IMR-90 (cell line): ENCODE measurements at regions not wholly inside any gene's neighbourhood (a gene's known extent, or its start where the extent isn't known, plus 50 kb on each side); places are given as distances from the start of the nearest gene placed in this dataset.

Experiments
- ATAC-seq: fragments of 200-7000 bp; cut with Tn5 transposase; 2 replicates; pipeline ENCODE4 v1.9.1; 2020; ENCODE audit warnings: low read depth, mild to moderate bottlenecking, moderate library complexity
- BruUV-seq: library from RNA; stranded (reverse); fragments of 400-500 nt; replicated peaks from 2 replicates; lab custom pipeline; 2021; lab: Mats Ljungman, UMichigan
- CTCF ChIA-PET: fragments of 300-600 bp; formaldehyde crosslinking; extraction: SDS; loops from one replicate; lab custom pipeline; 2021; ENCODE audit warnings: antibody characterized with exemption; lab: Yijun Ruan, JAX
- POLR2A ChIA-PET: fragments of 300-600 bp; sonication (Branson Sonifier 250); formaldehyde crosslinking; loops from one replicate; lab custom pipeline; 2022; ENCODE audit warnings: antibody characterized with exemption; ENCODE audit not compliant: unreplicated experiment; lab: Charles Lee
- DNase-seq: peaks from one replicate; pipeline ENCODE4 v3.0.0; 2013
- H2AFZ ChIP-seq: replicated peaks from 2 replicates; pipeline ENCODE3; 2013; ENCODE audit warnings: low read length, mild to moderate bottlenecking; ENCODE audit not compliant: poor library complexity
- H2AK5ac ChIP-seq: 2 replicates; pipeline ENCODE4 v1.6.1; 2013; ENCODE audit warnings: low read depth, low read length, inconsistent platforms
- H2AK9ac ChIP-seq: replicated peaks from 2 replicates; pipeline ENCODE3; 2013; ENCODE audit warnings: mild to moderate bottlenecking, low read depth, low read length, moderate library complexity; ENCODE audit not compliant: poor library complexity
- H2BK120ac ChIP-seq: 2 replicates; pipeline ENCODE4 v1.6.1; 2013; ENCODE audit warnings: low read depth, low read length, inconsistent platforms
- H2BK15ac ChIP-seq: 3 replicates; pipeline ENCODE4 v1.6.1; 2013; ENCODE audit warnings: low read depth, low read length, inconsistent platforms
- H2BK20ac ChIP-seq: 2 replicates; pipeline ENCODE4 v1.6.1; 2013; ENCODE audit warnings: low read depth, mild to moderate bottlenecking, inconsistent platforms, low read length, moderate library complexity
- H2BK5ac ChIP-seq: 2 replicates; pipeline ENCODE4 v1.6.1; 2013; ENCODE audit warnings: mild to moderate bottlenecking, low read depth, low read length, inconsistent platforms; ENCODE audit not compliant: poor library complexity, severe bottlenecking
- H3K14ac ChIP-seq: replicated peaks from 2 replicates; pipeline ENCODE4 v1.6.1; 2013; ENCODE audit warnings: low read depth, low read length, inconsistent platforms
- H3K18ac ChIP-seq: 2 replicates; pipeline ENCODE4 v1.6.1; 2013; ENCODE audit warnings: low read depth, low read length, control low read depth
- H3K23ac ChIP-seq: 2 replicates; pipeline ENCODE4 v1.6.1; 2013; ENCODE audit warnings: low read depth, low read length, inconsistent platforms
- H3K27ac ChIP-seq: 2 replicates; pipeline ENCODE4 v1.5.1; 2013; ENCODE audit warnings: mild to moderate bottlenecking, control low read depth, low read length; ENCODE audit not compliant: insufficient read depth
- H3K27me3 ChIP-seq: 2 replicates; pipeline ENCODE4 v1.6.1; 2013; ENCODE audit warnings: low read length; ENCODE audit not compliant: control insufficient read depth, insufficient read depth
- H3K36me3 ChIP-seq: 2 replicates; pipeline ENCODE4 v1.6.1; 2013; ENCODE audit warnings: low read length, mixed read lengths; ENCODE audit not compliant: control insufficient read depth, insufficient read depth
- H3K4ac ChIP-seq: 2 replicates; pipeline ENCODE4 v1.6.1; 2013; ENCODE audit warnings: low read depth, low read length, inconsistent platforms
- H3K4me1 ChIP-seq: 2 replicates; pipeline ENCODE4 v1.6.1; 2013; ENCODE audit warnings: low read length, mixed read lengths; ENCODE audit not compliant: control insufficient read depth, insufficient read depth
- H3K4me2 ChIP-seq: 2 replicates; pipeline ENCODE4 v1.6.1; 2013; ENCODE audit warnings: low read depth, mild to moderate bottlenecking, control low read depth, low read length, moderate library complexity
- H3K4me3 ChIP-seq: 2 replicates; pipeline ENCODE4 v1.5.1; 2013; ENCODE audit warnings: low read depth, mild to moderate bottlenecking, control low read depth, low read length, moderate library complexity; ENCODE audit not compliant: insufficient read depth
- H3K56ac ChIP-seq: 2 replicates; pipeline ENCODE4 v1.6.1; 2013; ENCODE audit warnings: low read length, inconsistent platforms; ENCODE audit not compliant: insufficient read depth; ENCODE audit errors: extremely low read depth
- H3K79me1 ChIP-seq, 2 experiments: 2 replicates each; pipeline ENCODE4 v1.6.1; 2013; ENCODE audit warnings: low read length in 2 of 2, inconsistent platforms in 1 of 2, low read depth in 1 of 2
- H3K9ac ChIP-seq: 2 replicates; pipeline ENCODE4 v1.6.1; 2013; ENCODE audit warnings: low read depth, low read length, control low read depth
- H3K9me1 ChIP-seq: 2 replicates; pipeline ENCODE4 v1.6.1; 2013; ENCODE audit warnings: low read length, inconsistent platforms; ENCODE audit not compliant: insufficient read depth
- H3K9me3 ChIP-seq: 2 replicates; pipeline ENCODE4 v1.6.1; 2013; ENCODE audit warnings: low read length; ENCODE audit not compliant: control insufficient read depth, insufficient read depth
- H4K20me1 ChIP-seq: 2 replicates; pipeline ENCODE4 v1.6.1; 2013; ENCODE audit warnings: low read length, inconsistent platforms; ENCODE audit not compliant: insufficient read depth
- H4K5ac ChIP-seq: 2 replicates; pipeline ENCODE4 v1.6.1; 2013; ENCODE audit warnings: mild to moderate bottlenecking, low read depth, low read length, control low read depth
- H4K8ac ChIP-seq, 2 experiments: 2 replicates each; pipeline ENCODE4 v1.6.1; 2013; ENCODE audit warnings: low read depth in 2 of 2, low read length in 2 of 2, control low read depth in 1 of 2, inconsistent platforms in 1 of 2
- H4K91ac ChIP-seq: 2 replicates; pipeline ENCODE4 v1.6.1; 2013; ENCODE audit warnings: low read depth, low read length, inconsistent platforms; ENCODE audit not compliant: insufficient read depth
- BHLHE40 ChIP-seq: fragments of 150-350 bp; IDR thresholded peaks from 2 replicates; pipeline ENCODE4 v1.6.1; 2016; ENCODE audit warnings: mild to moderate bottlenecking, low read depth, low read length
- CEBPB ChIP-seq: IDR thresholded peaks from 2 replicates; pipeline ENCODE4 v1.6.1; 2012; ENCODE audit warnings: low read depth, low read length, improper control_type of control experiment
- CHD1 ChIP-seq: IDR thresholded peaks from 2 replicates; pipeline ENCODE4 v1.6.1; 2012; ENCODE audit warnings: low read depth, low read length, improper control_type of control experiment
- CTCF ChIP-seq: conservative IDR thresholded peaks from 2 replicates; pipeline ENCODE4 v1.5.1; 2012; ENCODE audit warnings: mild to moderate bottlenecking, low read depth, low read length, improper control_type of control experiment
- FOS ChIP-seq: fragments of 150-350 bp; IDR thresholded peaks from 2 replicates; pipeline ENCODE4 v1.6.1; 2016; ENCODE audit warnings: low read depth, low read length
- MAFK ChIP-seq: IDR thresholded peaks from 2 replicates; pipeline ENCODE4 v1.6.1; 2012; ENCODE audit warnings: low read depth, low read length, improper control_type of control experiment
- MAZ ChIP-seq: IDR thresholded peaks from 2 replicates; pipeline ENCODE4 v1.6.1; 2012; ENCODE audit warnings: low read depth, mild to moderate bottlenecking, low read length, improper control_type of control experiment, moderate library complexity, borderline replicate concordance
- NFE2L2 ChIP-seq: fragments of 150-350 bp; IDR thresholded peaks from 2 replicates; pipeline ENCODE4 v1.6.1; 2016; ENCODE audit warnings: low read depth, mild to moderate bottlenecking, low read length
- RCOR1 ChIP-seq: IDR thresholded peaks from 2 replicates; pipeline ENCODE4 v1.6.1; 2012; ENCODE audit warnings: mild to moderate bottlenecking, low read length, improper control_type of control experiment; ENCODE audit not compliant: insufficient replicate concordance
- RFX5 ChIP-seq: IDR thresholded peaks from 2 replicates; pipeline ENCODE4 v1.8.0; 2012; ENCODE audit warnings: low read depth, mild to moderate bottlenecking, low read length, moderate library complexity
- WGBS, 2 experiments: methylation state at CpG; one replicate each; pipeline versions ENCODE4 v1.1.5 to v1.1.7; 2013; ENCODE audit warnings: missing lambda C conversion rate in 2 of 2; ENCODE audit not compliant: insufficient read length in 1 of 2; ENCODE audit errors: extremely low coverage in 2 of 2; 5-methylcytosine and 5-hydroxymethylcytosine counted together
- dilution Hi-C: fragments of 300-500 bp; cut with HindIII; formaldehyde crosslinking; loops from one replicate; pipeline ENCODE4 v1.14.3; 2018; ENCODE audit warnings: low sequenced_read_pairs; ENCODE audit not compliant: unreplicated experiment
- in situ Hi-C: fragments of 300-500 bp; cut with MboI; formaldehyde crosslinking; loops from 3 replicates; pipeline ENCODE4 v1.14.3; 2019; ENCODE audit warnings: low sequenced_read_pairs, inconsistent platforms, mixed read lengths
- intact Hi-C: fragments of 100-400 bp; cut with micrococcal nuclease; formaldehyde crosslinking; loops from 2 replicates; pipeline ENCODE4 v1.10.0; 2022

- ChIA-PET POLR2A (no interaction called here), CTCF (no interaction called here)
- H4K20me1 ChIP-seq: no peaks in the 10 kb centered on the region
- H3K23ac ChIP-seq: no peak overlapping the region
- no peak overlapping the region for H3K9ac ChIP-seq
- H2AK5ac ChIP-seq: no peak overlapping the region
- H2AK9ac ChIP-seq: no peak overlapping the region
- H4K5ac ChIP-seq: no peak overlapping the region
- peaks cover 7% of the 10 kb centered on the region for H3K9me3 ChIP-seq
- in situ Hi-C loops: no loop called here
- H3K18ac ChIP-seq: no peak overlapping the region
- no peak overlapping the region for H3K4ac ChIP-seq
- no peak overlapping the region for H2BK5ac ChIP-seq
- H3K4me2 ChIP-seq: no peak overlapping the region
- dilution Hi-C loops: no loop called here
- no peaks in the 10 kb centered on the region for H3K9me1 ChIP-seq
- no peaks in the 10 kb centered on the region for H3K4me1 ChIP-seq
- H2BK20ac ChIP-seq: no peak overlapping the region
- ATAC-seq (no peak), DNase-seq (no peak)
- no peak overlapping the region for H4K91ac ChIP-seq
- H3K27me3 ChIP-seq: no peaks in the 10 kb centered on the region
- no peak overlapping the region for H4K8ac ChIP-seq
- no peak overlapping the region for H3K56ac ChIP-seq
- no peaks in the 10 kb centered on the region for H3K79me1 ChIP-seq
- no peak overlapping the region for H3K4me3 ChIP-seq
- no peak overlapping the region for H3K14ac ChIP-seq
- H2AFZ ChIP-seq: no peak overlapping the region
- BruUV-seq: no TSS peak
- WGBS, 2 experiments: no CpG with 5 or more reads among the region's 7 CpGs
- no peaks in the 10 kb centered on the region for H3K36me3 ChIP-seq
- no peak overlapping the region for H3K27ac ChIP-seq
- H2BK120ac ChIP-seq: no peak overlapping the region
- no peak overlapping the region for H2BK15ac ChIP-seq
- intact Hi-C loops: no loop called here
- TF ChIP-seq MAFK (no peak), RCOR1 (no peak), NFE2L2 (no peak), FOS (no peak), CEBPB (no peak), BHLHE40 (no peak), CTCF (no peak), CHD1 (no peak), MAZ (no peak), RFX5 (no peak)
These were observed 498.7 kb downstream of the TMEM121 start for GRCh38 chr14:106024983-106025604.
